ENCODE measurements at regions not wholly inside any gene's neighbourhood (a gene's known extent, or its start where the extent isn't known, plus 50 kb on each side); places are given as distances from the start of the nearest gene placed in this dataset.

DNA sequence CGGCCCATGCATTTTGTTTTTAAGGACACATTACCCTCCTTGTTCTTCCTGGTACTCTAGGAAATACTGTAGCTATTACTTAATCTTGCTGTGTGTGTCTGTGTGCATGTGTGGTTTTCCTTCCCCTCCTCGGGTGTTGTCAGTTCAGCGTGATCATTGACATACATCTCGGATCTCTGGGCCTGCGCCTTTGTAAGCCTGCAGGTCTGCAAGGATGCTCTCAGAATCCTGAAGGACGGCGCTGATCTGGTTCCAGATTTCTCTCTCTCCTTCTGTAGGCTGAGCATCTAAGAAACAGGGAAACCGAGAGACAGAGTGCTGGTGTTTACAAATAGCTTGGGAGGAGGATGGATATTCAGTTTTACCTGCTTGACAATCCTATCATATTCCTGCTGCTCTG is 100.2 kb downstream of the CYRIA start:
- DNase-seq (ENCODE audit: low read depth), result no peak

DNA sequence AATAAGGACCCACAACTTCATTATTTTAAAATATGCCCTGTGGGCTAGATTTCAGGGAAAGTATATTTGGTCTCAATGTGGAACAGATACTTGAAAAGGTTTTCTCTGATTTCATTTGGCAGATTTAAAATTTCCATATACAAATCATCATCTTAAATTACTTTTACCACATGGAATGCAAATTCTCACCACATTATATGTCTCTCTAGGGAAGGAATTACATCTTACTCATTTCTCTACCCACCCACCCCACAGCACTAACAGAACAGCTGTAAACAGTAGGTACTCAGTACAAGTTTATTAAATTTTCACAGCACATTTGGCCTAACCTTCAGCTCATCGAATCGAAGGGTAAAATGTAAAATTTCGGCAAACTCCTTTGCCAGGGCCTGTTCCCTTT is 104.0 kb downstream of the CYRIA start:
- no peak for DNase-seq (ENCODE audit: low read depth)

DNA sequence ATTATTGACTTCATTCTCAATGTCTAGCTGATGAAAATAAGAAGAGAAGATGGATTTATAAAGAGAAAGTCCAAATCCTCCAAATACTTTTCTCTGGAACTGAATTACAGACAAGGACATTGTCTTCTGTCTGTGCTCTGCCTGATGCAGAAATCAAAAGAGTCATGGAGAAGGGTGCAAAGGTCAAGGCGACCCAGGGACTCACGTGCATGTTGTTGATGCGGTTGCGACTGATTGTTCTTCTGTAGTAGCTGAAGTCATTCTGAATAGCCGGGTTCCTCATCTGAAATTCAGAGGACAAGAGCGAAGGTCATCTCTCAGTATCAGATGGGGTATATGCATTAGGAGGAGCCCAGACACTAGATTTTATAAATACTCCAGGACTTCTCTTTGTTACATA is 104.4 kb downstream of the CYRIA start:
- DNase-seq (ENCODE audit: low read depth), result no peak

DNA sequence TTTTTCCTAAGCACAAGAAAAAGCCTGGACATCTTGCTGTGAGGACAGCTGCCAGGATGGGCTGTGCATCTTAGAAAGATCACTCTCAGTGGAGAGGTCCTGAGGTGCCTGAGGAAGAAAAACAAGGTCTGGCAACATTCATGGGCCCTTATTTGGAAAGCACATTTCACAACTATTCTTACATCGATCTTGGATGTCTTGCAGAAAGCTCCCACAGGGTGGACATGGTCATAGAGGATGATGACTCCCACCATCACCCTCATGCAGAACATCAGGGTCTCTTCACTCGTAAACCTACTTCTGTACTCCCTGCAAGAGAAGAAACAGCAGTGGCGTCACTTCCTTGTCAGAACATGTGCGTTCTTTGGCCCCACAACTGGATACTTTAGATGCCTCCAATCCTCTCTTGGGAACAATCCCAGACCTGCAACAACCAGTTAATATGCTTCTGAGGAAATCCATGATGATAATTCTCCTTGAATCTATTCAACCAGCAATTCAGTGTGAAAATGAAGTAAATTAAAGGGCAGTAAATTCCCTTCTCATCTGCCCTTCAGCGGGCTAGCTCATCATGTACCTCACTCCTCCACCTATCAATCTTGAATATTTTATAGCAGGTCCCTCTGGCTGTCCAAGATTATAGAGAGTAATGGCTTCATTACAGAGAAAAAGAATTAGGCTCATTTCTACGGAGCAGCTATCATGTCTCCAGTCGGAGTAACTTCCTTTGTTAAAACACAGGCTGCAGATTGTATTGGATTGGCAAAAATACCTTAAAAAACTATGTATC is 106.2 kb downstream of the CYRIA start:
- DNase-seq (ENCODE audit: low read depth), result no peak

DNA sequence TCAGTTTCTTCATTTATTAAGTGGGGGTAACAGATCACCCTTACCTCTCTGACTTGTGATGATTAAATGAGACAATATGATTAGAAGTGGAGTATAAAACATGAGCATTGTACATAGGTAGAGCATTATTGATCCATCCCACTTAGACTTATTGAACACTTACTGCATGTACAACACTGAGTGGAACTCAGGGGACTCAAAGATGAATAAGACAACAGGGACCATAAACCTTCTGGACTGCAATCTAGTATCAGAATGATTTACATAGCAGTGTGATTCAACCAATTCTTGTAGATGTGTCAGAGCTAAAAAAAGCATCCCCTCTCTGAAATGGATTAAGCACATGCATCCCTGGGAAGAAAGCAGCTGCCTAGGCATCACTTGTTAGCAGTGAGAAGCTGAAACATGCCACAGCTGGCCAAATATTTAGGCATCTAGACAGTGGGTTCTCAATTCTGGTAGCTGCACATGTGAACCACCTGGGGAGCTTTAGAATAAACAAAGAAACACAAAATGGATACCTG is 111.5 kb downstream of the CYRIA start:
- no peak for DNase-seq (ENCODE audit: low read depth)

DNA sequence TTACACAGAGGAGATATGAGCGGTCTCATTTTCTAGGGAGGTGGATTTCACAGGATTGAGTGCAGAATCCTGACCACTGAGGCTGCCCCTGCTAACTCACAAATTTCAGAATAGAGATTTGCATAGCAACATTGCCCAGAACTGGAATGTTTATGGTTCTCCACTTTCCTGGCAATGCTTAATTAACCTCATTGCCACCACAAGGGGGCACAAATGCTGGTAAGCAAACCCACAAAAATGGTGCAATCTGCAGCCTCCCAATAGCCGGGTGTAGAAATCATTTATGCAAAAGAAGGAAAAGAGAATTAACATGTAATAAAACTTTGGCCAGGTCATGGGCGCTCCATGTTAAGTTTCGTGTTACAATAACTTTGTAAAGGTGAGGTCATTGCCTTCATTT is 112.4 kb downstream of the CYRIA start:
- DNase-seq (ENCODE audit: low read depth), result no peak

DNA sequence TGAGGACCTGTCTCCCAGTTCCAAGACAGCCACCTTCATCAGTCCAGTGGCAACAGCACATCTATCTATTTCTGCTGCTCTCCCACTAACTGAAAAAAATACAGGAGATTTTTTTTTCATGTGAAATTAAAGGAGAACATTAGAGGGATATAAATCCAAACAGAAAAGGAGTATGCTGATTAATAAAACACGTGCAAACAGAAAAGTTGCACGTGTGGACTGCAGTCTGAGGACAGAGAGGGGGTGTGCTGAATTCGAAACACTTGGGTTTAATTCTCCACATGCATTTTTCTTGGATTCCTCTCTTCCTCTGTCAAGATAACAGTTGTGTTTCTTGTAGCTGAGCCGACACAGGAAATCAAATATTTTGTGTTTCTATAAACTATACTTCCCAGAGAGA is 113.4 kb downstream of the CYRIA start:
- no peak for DNase-seq (ENCODE audit: low read depth)

DNA sequence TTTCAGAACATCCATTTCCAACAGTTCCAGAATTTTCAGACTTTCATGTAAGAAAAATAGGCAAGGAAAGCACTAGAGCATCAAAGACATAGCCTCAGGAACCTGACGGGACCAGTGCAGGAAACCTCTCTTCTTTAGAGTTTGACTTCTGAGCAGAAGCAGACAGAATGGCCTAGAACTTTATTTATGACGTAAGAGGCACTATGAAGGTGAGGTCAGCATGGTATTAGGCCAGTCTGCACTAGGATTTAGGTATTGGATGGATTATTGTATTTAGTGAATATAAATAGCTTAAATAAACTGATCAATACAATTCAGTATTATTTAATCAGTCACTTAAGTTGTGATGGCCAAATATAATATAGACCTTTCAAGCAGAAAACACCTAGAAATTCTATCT is 117.6 kb downstream of the CYRIA start:
- DNase-seq (ENCODE audit: low read depth), result no peak

DNA sequence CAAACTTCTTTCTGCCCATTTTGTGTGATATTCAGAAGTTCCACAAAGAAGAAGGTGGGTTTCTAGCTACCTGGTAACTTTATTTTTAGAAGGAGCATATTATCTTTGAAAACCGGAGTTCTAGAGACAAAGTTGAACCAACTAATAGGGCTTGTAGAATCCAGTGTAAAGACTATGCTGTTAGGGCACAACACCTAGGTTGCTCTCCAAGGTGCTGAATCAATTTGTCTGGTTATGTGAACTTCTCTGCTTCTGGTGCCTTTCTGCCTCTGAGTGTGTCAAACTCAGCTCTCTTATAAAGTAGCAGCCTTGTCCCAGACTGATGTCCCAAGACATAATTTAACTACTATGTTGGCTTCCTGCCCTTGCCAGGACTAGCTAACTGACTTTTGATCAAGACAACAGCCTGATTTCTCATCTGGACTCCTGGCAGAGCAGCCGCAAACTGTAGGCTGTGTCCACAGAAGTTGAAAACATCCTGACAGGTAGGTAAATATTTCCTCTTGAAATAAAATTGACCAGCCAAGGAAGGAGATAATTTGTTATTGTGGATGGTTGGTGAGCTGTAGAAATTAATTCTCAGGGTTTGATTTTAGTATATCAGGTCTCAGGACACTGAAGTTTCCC is 119.4 kb downstream of the CYRIA start:
- no peak for DNase-seq (ENCODE audit: low read depth)

DNA sequence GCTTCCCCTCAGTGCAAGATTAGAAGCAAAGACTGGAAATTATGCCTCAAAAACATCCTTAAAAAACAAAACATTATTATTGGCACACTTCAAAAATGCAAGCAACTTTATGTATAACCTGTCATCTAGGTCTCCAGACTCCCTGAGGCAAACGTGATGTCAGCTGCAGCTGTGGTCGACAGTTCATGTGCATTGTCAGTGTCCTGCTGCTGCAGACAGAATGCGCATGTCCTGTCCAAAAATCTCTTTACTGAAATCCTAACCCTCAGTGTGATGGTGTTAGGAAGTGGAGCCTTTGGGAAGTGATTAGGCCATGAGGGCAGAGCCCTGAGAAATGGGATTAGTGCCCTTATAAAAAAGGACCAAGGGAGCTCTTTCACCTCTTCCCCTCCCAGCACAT is 126.9 kb downstream of the CYRIA start:
- DNase-seq (ENCODE audit: low read depth), result no peak

DNA sequence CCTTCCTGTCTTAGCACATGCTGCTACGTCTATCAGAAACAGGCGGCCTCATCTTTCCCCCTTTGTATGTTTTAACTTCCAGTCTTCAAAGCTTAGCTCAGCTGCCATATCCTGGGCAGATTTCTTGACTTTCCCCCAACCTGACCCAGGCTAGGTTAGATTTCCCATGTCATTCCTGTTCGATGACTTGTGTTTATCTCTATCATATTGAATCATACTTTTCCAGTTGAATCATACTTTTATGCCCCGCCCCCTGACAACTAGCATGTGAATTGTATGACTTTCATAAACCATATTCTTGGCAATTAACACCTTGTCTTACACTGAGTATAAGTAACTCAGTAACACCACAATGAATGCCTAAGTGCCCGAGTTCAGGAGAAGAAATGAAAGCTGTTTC is 128.3 kb downstream of the CYRIA start:
- DNase-seq (ENCODE audit: low read depth), result no peak

DNA sequence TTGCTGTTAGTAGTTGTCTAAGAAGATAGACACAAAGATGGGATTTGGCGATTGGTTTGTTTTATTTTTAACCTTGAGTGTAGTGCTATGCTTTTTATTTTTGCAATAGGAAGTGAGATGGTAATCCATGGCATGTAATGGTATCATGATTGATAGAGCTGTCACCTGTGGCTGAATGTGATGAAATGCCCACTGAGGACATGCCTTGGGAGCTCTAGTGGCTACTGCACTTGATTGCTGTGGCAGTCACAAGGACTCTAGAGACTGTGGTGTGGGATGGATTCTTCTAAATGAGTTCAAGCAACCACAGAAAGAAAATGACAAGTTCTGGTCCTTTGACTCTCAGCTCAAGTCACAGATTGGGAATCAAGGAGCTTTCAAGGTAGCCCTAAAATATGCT is 139.4 kb downstream of the CYRIA start:
- DNase-seq (ENCODE audit: low read depth), result no peak

DNA sequence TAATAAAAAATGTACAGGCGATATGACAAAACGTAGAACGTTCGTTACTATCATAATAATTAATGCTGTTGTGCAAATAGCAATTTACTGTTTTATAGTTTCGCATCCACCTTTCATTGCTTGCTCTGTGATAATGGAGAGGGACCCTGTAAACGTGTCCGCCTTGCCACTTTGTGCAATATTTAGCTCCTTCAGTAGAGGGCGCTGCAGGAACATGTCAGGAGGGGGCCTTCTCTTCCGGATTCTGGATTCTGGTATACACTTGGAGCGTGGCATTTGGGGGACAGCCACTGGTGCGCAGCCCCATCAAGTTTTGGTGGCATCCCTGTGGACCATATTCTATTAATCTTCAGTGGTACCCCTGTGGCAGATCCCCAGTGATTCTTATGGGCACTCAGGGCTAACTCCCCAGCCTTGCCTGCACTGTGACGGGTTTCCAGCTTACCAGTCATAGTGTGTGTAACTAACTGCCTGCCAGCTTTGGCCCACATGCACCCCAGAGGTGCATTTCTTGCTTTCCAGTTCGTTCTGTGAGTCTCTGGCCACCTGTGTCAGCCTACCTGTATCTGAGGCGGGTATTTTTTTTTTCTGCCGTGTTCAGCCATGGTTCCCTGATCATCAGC is 140.3 kb downstream of the CYRIA start:
- peak; percentile 51 for DNase-seq (ENCODE audit: low read depth)

DNA sequence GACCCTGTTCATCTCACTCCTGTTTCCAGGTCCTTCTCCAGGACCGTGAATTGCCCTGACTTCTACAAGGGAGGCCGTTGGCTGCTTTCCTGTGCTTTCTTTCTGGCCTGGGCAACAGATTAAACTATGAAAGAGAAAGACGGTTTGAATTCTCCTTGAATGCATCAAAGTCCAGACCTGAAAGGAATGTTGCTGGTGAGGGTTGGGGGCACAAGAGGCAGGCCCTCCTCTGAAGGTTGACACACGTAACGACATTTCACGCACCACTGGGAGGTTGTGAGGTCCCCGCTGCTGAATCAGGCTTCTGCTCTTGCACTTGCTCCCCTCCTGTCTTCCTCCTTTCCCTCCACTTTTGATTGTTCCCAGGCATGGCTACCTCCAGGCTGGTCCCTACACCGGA is 141.9 kb downstream of the CYRIA start:
- no peak for DNase-seq (ENCODE audit: low read depth)

DNA sequence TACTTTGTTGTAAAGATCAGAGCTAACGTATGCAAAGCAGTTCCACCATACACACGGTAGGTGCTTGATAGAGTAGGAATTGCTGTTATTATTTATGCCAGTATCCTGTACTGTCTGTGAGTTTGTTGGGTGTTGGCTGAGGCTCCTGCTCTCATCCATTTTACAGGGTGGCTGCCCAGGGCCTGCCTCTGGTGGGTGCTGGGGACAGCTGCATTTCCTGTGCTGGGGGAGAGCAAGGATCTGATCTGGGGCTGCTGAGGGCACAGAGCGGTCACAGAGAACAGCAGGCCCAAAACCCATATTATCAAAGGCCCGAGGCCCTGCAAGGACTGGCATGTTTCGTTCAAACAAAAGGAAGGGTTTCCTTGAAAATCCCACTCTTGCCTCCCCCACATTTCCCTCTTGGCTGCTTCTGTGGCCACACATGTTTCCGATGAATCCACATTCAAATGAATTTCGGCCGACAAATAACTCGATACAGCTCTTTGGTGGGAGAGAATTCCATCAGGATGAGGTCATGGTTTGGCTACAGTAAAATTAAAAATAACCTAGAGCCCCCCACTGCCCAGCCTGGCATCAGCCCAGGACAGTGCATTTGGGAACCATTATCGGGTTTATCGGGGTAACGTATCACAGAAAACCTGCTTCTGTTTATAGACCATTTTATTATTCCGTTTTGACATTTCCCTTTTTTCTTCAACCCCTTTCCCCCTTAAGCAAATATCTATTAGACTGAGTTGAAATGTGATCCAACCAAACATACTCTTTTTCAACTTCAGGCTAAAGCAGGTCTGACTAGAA is 143.4 kb downstream of the CYRIA start:
- no peak for DNase-seq (ENCODE audit: low read depth)

DNA sequence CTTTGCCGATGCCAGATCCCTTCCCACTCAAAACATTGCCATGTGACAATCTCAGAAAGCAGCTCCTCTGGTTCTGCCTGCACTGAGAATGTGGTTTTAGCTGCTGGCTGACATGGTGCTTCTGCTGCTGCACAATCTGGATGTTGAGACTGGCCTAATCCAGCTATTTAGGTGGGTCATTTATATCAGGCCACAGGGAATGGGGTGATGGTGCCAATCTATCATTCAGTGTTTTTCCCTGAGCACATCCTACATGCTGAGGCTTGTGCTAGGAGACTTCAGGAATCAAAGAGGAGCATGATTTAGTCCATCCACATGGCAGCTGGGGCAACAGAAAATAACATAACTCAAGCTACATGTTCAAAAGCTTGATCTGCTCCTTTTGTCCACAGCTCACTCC is 144.7 kb downstream of the CYRIA start:
- no peak for DNase-seq (ENCODE audit: low read depth)

DNA sequence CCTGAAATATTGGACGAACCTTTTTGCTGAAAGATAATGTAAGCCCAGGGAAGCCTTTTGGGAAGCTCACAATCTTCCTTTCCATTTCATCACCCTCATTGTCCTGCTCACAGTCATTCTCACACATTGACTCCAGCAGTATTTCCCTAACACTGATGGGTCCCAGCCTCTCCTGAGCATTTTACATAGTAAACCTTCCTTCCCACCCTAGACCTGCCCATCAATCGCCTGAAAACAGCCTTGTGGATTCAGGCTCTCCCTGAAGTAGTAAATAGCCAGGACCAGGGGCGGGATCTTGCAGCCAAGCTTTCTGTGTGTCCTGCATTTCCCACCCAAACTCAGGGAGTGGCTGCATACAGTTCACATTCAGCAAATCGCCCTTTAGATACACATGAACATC is 149.9 kb downstream of the CYRIA start:
- DNase-seq (ENCODE audit: low read depth), result no peak

DNA sequence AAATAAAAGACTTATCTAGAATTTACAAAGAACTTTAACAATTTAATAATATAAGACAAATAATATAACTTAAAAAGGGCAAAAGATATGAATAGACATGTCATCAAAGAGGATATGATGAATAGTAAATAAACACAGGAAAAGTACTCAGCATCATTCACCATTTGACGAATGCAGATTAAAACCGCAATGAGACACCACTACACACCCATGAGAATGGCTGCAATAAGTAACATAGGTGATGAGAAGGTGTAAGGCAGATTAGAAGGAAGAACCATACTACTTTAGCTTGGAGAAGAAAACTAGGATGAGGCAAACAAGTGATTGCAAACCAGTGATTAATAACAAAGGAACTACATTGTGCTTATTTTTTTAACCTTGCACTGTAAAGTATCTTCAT is 152.0 kb downstream of the CYRIA start:
- no peak for DNase-seq (ENCODE audit: low read depth)

DNA sequence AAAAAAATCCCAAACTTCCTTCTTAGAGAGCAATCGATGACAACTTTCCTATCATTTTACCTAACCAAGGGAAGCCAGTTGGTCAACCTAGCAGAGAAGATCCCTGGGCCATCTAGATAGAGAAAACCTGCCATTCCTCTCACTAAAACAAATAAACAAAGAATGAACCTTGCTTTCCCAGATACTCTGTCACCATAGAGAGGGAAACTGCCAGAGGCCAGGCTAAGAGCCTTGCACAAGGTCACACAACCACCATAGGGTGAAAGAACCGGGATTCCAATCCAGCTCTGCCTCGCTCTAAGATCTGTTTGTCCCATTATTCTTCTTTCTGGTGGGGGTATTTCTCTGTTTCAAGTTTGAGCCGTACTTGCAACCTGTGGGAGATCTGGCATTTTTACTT is 154.6 kb downstream of the CYRIA start:
- DNase-seq (ENCODE audit: low read depth), result no peak

DNA sequence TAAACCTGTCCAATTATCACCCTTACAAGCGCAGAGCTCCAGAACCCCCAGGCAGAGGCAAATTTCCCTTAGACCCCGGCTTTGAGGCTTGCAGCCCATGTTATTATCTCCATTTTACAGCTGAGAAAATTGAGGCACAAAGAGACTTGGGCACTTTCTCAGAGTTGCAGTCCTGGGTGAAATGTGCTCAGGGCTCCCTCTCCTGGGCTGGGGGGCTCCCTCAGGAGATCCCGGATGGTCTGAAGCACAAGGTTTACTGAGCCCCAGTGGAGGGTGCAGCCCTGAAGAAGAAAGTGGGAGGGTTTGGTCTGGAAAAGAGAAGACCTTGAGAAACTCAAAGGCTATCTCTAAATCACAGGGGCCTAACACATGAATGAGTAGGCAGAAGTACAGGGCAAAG is 156.6 kb downstream of the CYRIA start:
- no peak for DNase-seq (ENCODE audit: low read depth)

DNA sequence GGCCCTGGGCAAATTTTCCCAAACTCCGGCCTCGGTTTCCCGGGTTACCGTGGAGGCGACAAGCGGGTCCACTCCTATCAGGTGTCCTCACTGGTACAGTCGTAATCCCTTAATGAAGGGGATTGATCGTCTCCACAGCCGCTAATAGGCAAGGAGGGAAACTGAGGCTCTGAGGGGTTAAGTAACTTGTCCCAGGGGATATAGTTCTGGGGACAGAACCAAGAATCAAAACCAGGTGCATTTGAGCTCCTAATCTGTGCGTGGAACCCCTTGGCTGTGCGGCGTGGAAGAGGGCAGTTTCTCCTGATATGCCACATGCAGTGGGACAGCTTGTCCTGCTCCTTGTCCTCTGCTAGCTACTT is 157.2 kb downstream of the CYRIA start:
- DNase-seq (ENCODE audit: low read depth), result no peak

DNA sequence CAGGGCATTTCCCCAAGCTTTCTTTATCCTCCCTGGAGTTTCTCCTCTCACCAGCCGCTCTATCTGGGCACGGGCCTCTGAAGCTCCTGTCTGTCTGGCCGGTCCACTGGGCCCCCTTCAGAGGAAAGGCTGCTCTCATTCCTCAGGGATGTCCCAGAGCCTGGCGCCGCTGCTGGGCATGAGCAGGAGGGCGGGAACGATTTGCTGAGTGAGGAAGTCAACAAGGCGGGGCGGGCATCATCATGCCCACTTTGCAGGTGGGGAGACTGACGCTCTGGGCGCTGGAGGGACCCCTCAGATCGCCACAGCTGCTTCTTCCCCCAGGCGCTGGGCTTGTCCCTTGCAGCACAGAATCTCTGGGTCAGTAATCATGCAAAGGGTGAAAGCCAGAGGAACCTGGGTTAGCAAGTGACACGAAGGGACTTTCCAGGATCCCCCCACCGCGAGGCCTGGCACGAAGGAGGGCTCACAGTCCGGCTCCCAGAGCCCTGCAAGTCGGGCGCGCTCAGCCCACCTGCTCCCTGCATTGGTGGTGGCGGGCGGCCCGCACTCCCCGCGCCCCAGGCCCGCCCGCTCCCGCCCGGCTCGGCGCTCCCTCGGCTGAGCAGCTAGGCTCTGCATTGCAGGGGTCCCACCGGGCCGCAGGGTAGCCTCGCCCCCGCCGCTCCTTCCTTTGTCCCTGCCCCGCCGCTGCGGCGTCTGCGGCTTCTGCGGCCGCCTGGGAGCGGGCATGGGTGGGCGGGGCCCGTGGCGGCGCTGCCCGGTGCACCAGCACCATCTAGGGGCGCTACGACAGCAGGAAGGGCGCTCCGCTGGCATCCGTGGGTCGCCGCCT is 157.8 kb downstream of the CYRIA start:
- DNase-seq (ENCODE audit: low read depth), result no peak
